ENCODE measurements at regions not wholly inside any gene's neighbourhood (a gene's known extent, or its start where the extent isn't known, plus 50 kb on each side); places are given as distances from the start of the nearest gene placed in this dataset.
"Not testable (repeated sequence)": the region's sequence is repeated elsewhere in the genome, so short reads cannot be mapped to it uniquely, and the experiment has no call there.

DNA sequence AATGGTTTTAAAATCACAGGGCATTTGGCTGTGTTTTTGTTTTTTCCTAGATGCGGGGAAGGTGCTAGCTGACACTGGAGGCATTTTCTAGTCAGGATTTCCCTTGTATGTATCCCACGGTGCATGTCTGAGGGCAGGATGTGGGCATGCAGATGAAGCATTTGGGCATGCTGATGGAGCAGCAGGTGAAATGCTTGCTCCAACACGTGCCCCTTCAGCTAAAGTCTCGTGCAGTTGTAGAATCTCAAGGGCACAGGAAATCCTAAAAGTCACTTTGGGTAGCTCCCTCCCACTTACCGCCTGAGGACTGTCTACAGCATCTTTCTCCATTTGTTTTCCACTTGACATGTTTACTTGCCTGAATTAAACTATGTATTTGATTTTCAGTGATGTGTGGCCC lies 429.4 kb upstream of the B3GAT1 start:
- Histone ChIP-seq H3K27me3 (peaks cover 0 to 59% (median 34%) of the 10 kb centered on the region in 7 donors), H3K4me3 (no peak overlapping the region), H3K9me3 (no peaks in the 10 kb centered on the region), H3K4me1 (no peaks in the 10 kb centered on the region), H3K27ac (no peak overlapping the region), H3K36me3 (no peaks in the 10 kb centered on the region)
- DNase-seq (no peak), ATAC-seq (no peak)
- intact Hi-C loops (cut with DNase I): no loop called here
- 53 to 73% methylated on average over 5 of the region's 5 CpGs for WGBS, 2 donors
- TF ChIP-seq CTCF (IDR thresholded peaks at IDR 0.05): no peak

- Histone ChIP-seq H3K36me3 (no peaks in the 10 kb centered on the region), H3K27me3 (peaks cover 0 to 59% (median 34%) of the 10 kb centered on the region in 7 donors), H3K9me3 (no peaks in the 10 kb centered on the region), H3K27ac (no peak overlapping the region), H3K4me1 (no peaks in the 10 kb centered on the region), H3K4me3 (no peak overlapping the region)
- ATAC-seq (no peak), DNase-seq (no peak)
- no peak for TF ChIP-seq CTCF (IDR thresholded peaks at IDR 0.05)
- intact Hi-C loops (cut with DNase I): no loop called here
- 79 to 83% methylated on average over 7 of the region's 7 CpGs for WGBS, 2 donors
Observed at GRCh38 chr11:134840945-134841344, 428.9 kb upstream of the B3GAT1 start.

- ATAC-seq; intact Hi-C loops (cut with DNase I); H3K4me1 ChIP-seq; H3K4me3 ChIP-seq; DNase-seq; H3K9me3 ChIP-seq; H3K36me3 ChIP-seq; H3K27ac ChIP-seq: not testable (repeated sequence)
- peaks cover 0 to 59% (median 34%) of the 10 kb centered on the region in 7 donors for H3K27me3 ChIP-seq
- 70 to 72% methylated on average over 2 of the region's 4 CpGs for WGBS, 2 donors
Observed at GRCh38 chr11:134840165-134840564, 428.1 kb upstream of the B3GAT1 start.

DNA sequence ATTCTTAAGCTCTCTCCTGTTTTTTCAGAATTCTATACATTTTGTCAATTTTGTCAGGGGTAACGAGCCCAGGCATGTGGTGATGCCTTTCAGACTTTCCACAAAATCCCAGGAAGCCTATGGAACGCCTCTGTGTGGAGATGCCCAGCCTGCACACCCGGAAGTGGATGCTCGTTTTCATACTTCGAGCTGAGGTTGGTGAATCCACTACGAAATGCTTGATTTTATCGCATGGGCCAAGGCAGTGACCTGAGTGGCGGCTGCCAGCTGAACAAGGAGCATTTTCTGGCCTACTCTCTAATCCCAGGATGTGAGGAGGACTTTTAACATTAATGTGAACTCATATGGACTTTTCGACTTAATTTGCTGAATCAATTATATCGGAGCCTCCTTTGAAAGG lies 426.7 kb upstream of the B3GAT1 start:
- Histone ChIP-seq H3K4me3 (no peak overlapping the region), H3K9me3 (peaks cover 0 to 5% (median 0%) of the 10 kb centered on the region in 11 donors), H3K36me3 (no peaks in the 10 kb centered on the region), H3K27ac (no peak overlapping the region), H3K4me1 (no peaks in the 10 kb centered on the region), H3K27me3 (peaks cover 0 to 51% (median 31%) of the 10 kb centered on the region in 7 donors)
- intact Hi-C loops (cut with DNase I): no loop called here
- no peak for ATAC-seq
- no peak for DNase-seq
- TF ChIP-seq CTCF (IDR thresholded peaks at IDR 0.05): no peak
- 79 to 85% methylated on average over 10 of the region's 10 CpGs for WGBS, 2 donors

- no peak for DNase-seq
- no peaks in the 10 kb centered on the region for H3K36me3 ChIP-seq
- TF ChIP-seq CTCF (IDR thresholded peaks at IDR 0.05): no peak
- H3K9me3 ChIP-seq: peaks cover 0 to 13% (median 0%) of the 10 kb centered on the region in 11 donors
- 75 to 82% methylated on average over 6 of the region's 6 CpGs for WGBS, 2 donors
- no peaks in the 10 kb centered on the region for H3K4me1 ChIP-seq
- no peak overlapping the region for H3K27ac ChIP-seq
- no peak overlapping the region for H3K4me3 ChIP-seq
- peaks cover 0 to 42% (median 24%) of the 10 kb centered on the region in 7 donors for H3K27me3 ChIP-seq
- intact Hi-C loops (cut with DNase I): no loop called here
- ATAC-seq: no peak
Observed at GRCh38 chr11:134837887-134838232, 425.8 kb upstream of the B3GAT1 start.

All from heart right ventricle (tissue), 16 donors.